ENCODE measurements at regions not wholly inside any gene's neighbourhood (a gene's known extent, or its start where the extent isn't known, plus 50 kb on each side); places are given as distances from the start of the nearest gene placed in this dataset.
"Not testable (repeated sequence)": the region's sequence is repeated elsewhere in the genome, so short reads cannot be mapped to it uniquely, and the experiment has no call there.

GRCh38 chr15:21174761-21175160, 265.5 kb downstream of the POTEB3 start:
- not testable (repeated sequence) for DNase-seq (ENCODE audit: low read depth in 2 of 3, low spot score in 1 of 3)

- DNase-seq (ENCODE audit: low read depth in 2 of 3, low spot score in 1 of 3): not testable (repeated sequence)
Measured at GRCh38 chr15:21151203-21151966, 285.3 kb upstream of the POTEB2 start.

- DNase-seq (ENCODE audit: low read depth in 2 of 3, low spot score in 1 of 3): not testable (repeated sequence)
Measured at GRCh38 chr15:21148136-21148535, 282.0 kb upstream of the POTEB2 start.

DNA sequence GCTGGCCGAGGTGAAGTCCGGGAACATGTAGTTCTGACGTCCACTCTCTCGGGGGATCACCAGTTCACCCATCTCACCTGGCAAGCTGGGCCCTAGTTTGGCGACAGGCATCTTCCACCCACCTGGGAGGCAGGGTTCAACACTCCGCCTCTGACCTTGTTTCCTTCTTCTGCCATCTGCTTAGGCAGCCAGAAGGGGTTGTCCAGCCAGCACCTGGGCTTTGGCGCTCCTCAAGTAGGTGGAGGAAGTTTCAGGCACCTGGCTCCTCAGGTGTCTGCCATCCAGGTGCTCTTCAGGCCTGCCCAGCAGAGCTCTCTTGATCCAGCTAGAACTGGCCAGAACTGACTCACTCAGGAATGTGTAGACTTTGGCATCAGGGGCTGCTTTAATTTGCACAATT, 267.8 kb upstream of the POTEB2 start:
- DNase-seq (ENCODE audit: low read depth in 2 of 3, low spot score in 1 of 3): not testable (repeated sequence)

- not testable (repeated sequence) for DNase-seq (ENCODE audit: low read depth in 2 of 3, low spot score in 1 of 3)
Measured at GRCh38 chr15:21112271-21113053, 246.3 kb upstream of the POTEB2 start.

DNA sequence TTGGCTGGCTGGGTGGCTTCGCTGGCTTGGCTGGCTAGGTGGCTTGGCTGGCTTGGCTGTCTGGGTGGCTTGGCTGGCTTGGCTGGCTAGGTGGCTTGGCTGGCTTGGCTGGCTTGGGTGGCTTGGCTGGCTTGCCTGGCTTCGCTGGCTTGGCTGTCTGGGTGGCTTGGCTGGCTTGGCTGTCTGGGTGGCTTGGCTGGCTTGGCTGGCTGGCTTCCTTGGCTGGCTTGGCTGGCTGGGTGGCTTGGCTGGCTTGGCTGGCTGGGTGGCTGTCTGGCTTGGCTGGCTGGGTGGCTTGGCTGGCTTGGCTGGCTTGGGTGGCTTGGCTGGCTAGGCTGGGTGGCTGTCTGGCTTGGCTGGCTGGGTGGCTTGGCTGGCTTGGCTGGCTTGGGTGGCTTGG, 245.7 kb upstream of the POTEB2 start:
- not testable (repeated sequence) for DNase-seq (ENCODE audit: low read depth in 2 of 3, low spot score in 1 of 3)

DNA sequence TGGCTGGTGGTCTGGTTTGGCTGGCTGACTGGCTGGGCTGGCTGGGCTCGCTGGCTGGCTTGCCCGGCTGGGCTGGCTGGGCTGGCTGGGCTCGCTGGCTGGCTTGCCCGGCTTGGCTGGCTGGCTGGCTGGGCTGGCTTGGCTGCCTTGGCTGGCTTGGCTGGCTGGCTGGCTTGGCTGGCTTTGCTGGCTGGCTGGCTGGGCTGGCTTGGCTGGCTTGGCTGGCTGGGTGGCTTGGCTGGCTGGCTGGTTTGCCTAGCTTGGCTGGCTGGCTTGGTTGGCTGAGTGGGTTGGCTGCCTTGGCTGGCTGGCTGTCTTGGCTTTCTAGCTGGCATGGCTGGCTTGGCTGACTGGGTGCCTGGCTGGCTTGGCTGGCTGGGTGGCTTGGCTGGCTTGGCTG, 245.1 kb upstream of the POTEB2 start:
- DNase-seq (ENCODE audit: low read depth in 2 of 3, low spot score in 1 of 3): not testable (repeated sequence)

GRCh38 chr15:21110187-21110804, 244.2 kb upstream of the POTEB2 start:
- DNase-seq (ENCODE audit: low read depth in 2 of 3, low spot score in 1 of 3): peak in 1 of 3 donors; percentile 3

DNA sequence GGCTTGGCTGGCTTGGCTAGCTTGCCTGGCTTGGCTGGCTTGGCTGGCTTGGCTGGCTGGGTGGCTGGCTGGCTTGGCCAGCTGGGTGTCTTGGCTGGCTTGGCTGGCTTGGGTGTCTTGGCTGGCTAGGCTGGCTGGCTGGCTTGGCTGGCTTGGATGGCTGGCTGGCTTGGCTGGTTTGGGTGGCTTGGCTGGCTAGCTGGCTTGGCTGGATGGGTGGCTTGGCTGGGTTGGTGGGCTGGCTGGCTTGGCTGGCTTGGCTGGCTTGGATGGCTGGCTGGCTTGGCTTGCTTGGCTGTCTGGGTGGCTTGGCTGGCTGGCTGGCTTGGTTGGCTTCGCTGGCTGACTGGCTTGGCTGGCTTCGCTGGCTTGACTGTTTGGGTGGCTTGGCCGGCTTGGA, 242.3 kb upstream of the POTEB2 start:
- not testable (repeated sequence) for DNase-seq (ENCODE audit: low read depth in 2 of 3, low spot score in 1 of 3)

DNA sequence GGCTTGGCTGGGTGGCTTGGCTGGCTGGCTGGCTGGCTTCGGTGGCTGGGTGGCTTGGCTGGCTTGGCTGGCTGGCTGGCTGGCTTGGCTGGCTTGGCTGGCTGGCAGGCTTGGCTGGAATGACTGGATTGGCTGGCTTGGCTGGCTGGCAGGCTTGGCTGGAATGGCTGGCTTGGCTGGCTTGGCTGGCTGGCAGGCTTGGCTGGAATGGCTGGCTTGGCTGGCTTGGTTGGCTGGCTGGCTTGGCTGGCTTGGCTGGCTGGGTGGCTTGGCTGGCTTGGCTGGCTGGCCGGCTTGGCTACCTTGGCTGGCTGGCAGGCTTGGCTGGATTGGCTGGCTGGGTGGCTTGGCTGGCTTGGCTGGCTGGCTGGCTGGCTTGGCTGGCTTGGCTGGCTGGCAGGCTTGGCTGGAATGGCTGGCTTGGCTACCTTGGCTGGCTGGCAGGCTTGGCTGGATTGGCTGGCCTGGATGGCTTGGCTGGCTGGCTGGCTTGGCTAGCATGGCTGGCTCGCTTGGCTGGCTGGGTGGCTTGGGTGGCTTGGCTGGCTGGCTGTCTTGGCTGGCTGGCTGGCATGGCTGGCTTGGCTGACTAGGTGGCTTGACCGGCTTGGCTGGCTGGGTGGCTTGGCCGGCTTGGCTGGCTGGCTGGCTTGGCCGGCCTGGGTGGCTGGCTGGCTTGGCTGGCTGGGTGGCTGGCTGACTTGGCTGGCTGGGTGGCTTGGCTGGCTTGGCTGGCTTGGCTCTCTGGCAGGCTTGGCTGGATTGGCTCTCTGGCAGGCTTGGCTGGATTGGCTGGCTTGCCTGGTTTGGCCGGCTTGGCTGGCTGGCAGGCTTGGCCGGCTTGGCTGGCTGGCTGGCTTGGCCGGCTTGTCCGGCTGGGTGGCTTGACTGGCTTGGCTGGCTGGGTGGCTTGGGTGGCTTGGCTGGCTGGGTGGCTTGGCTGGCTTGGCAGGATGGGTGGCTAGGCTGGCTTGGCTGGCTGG, 241.6 kb upstream of the POTEB2 start:
- not testable (repeated sequence) for DNase-seq (ENCODE audit: low read depth in 2 of 3, low spot score in 1 of 3)

GRCh38 chr15:21096599-21096998, 230.5 kb upstream of the POTEB2 start:
- not testable (repeated sequence) for DNase-seq (ENCODE audit: low read depth in 2 of 3, low spot score in 1 of 3)

- not testable (repeated sequence) for DNase-seq (ENCODE audit: low read depth in 2 of 3, low spot score in 1 of 3)
Measured at GRCh38 chr15:21079544-21079943, 213.4 kb upstream of the POTEB2 start.

GRCh38 chr15:21068917-21069316, 202.8 kb upstream of the POTEB2 start:
- DNase-seq (ENCODE audit: low read depth in 2 of 3, low spot score in 1 of 3): not testable (repeated sequence)

DNA sequence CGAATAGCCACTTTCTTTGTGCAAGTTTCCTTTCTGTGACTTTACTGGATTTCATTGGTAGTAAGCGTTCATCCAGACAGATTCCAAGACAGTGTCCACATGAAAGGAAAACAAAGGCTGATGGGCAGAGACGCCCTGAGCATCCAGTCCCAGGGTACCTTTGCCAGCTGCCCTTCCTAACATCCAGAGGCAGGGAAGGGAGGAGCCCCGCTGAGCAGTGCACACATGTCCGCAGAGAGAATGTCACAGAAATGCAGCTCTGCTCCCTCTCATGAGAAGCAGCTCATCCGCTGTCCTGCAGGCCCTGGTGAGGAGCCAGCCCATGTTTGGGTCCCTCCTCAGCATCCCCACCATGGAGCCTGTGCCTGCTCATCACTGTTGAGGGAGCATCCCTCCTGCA, 197.4 kb upstream of the POTEB2 start:
- DNase-seq (ENCODE audit: low read depth in 2 of 3, low spot score in 1 of 3): not testable (repeated sequence)

- not testable (repeated sequence) for DNase-seq (ENCODE audit: low read depth in 2 of 3, low spot score in 1 of 3)
Measured at GRCh38 chr15:21062619-21063163, 196.6 kb upstream of the POTEB2 start.

- DNase-seq (ENCODE audit: low read depth in 2 of 3, low spot score in 1 of 3): not testable (repeated sequence)
Measured at GRCh38 chr15:21051866-21052265, 185.8 kb upstream of the POTEB2 start.

- DNase-seq (ENCODE audit: low read depth in 2 of 3, low spot score in 1 of 3): not testable (repeated sequence)
Measured at GRCh38 chr15:21031703-21032102, 165.6 kb upstream of the POTEB2 start.

- not testable (repeated sequence) for DNase-seq (ENCODE audit: low read depth in 2 of 3, low spot score in 1 of 3)
Measured at GRCh38 chr15:21029001-21029400, 162.9 kb upstream of the POTEB2 start.

GRCh38 chr15:21027942-21028341, 161.8 kb upstream of the POTEB2 start:
- not testable (repeated sequence) for DNase-seq (ENCODE audit: low read depth in 2 of 3, low spot score in 1 of 3)

- DNase-seq (ENCODE audit: low read depth in 2 of 3, low spot score in 1 of 3): not testable (repeated sequence)
Measured at GRCh38 chr15:21026848-21027247, 160.7 kb upstream of the POTEB2 start.

Measured in stimulated activated CD4-positive, alpha-beta T cell treated with anti-CD3 and anti-CD28 coated beads, Interleukin-12 subunit alpha, Interleukin-12 subunit beta, amount 100 ng/mL, for 48 hours (primary cell).